Tibial artery (tissue), 4 donors: ENCODE measurements at regions not wholly inside any gene's neighbourhood (a gene's known extent, or its start where the extent isn't known, plus 50 kb on each side); places are given as distances from the start of the nearest gene placed in this dataset.
"Not testable (repeated sequence)": the region's sequence is repeated elsewhere in the genome, so short reads cannot be mapped to it uniquely, and the experiment has no call there.

Source experiments
- DNase-seq, 2 donors: peaks; one replicate each; pipeline ENCODE4 v3.0.0-alpha.2; 2019
- H3K27ac ChIP-seq, 2 donors: fragments of 200-600 bp; sonication (generic) in 1 of 2; 1 replicate in 1 of 2; 2 replicates in 1 of 2; pipeline ENCODE4 v1.5.1; 2018 to 2019; ENCODE audit warnings: mild to moderate bottlenecking in 1 of 2
- H3K27me3 ChIP-seq, 2 donors: fragments of 200-600 bp; sonication (generic) in 1 of 2; one replicate each; pipeline versions ENCODE4 v1.5.1 to v1.6.0; 2016 to 2019
- H3K36me3 ChIP-seq, 3 donors: fragments of 200-600 bp; sonication (generic) in 2 of 3; one replicate each; pipeline ENCODE4 v1.5.1; 2016 to 2019; ENCODE audit warnings: mild to moderate bottlenecking in 2 of 3
- H3K4me1 ChIP-seq, 4 donors: fragments of 200-600 bp; sonication (generic) in 2 of 4; 1 replicate in 3 of 4; 2 replicates in 1 of 4; pipeline ENCODE4 v1.5.1; 2016 to 2019
- H3K4me3 ChIP-seq, 2 donors: fragments of 200-600 bp; sonication (generic) in 1 of 2; 1 replicate in 1 of 2; 2 replicates in 1 of 2; pipeline ENCODE4 v1.5.1; 2018 to 2019; ENCODE audit warnings: mild to moderate bottlenecking in 2 of 2
- H3K9me3 ChIP-seq, 3 donors: fragments of 200-600 bp; sonication (generic) in 1 of 3; one replicate each; pipeline ENCODE4 v1.5.1; 2016 to 2019
- CTCF ChIP-seq, 2 experiments: fragments of 200-600 bp in 1 of 2; fragments of 450-650 bp in 1 of 2; IDR thresholded peaks; one replicate each; pipeline ENCODE4 v1.5.1; 2017 to 2019; ENCODE audit warnings: antibody characterized with exemption in 2 of 2, mild to moderate bottlenecking in 1 of 2, moderate library complexity in 1 of 2
- intact Hi-C: fragments of 100-400 bp; cut with DNase I; formaldehyde crosslinking; loops from one replicate; pipeline ENCODE4 v1.15.0; 2023; ENCODE audit warnings: low total_unique reads

GRCh38 chr7:36051501-36051900, 101.6 kb upstream of the EEPD1 start:
- intact Hi-C loops, result no loop called here
- no peaks in the 10 kb centered on the region for H3K36me3 ChIP-seq
- H3K27ac ChIP-seq, result no peak overlapping the region
- H3K4me3 ChIP-seq, result no peak overlapping the region
- DNase-seq, result no peak
- no peaks in the 10 kb centered on the region for H3K27me3 ChIP-seq
- peaks cover 0 to 35% (median 28%) of the 10 kb centered on the region in 4 donors for H3K4me1 ChIP-seq
- TF ChIP-seq CTCF (IDR thresholded peaks at IDR 0.05), result no peak
- no peaks in the 10 kb centered on the region for H3K9me3 ChIP-seq

DNA sequence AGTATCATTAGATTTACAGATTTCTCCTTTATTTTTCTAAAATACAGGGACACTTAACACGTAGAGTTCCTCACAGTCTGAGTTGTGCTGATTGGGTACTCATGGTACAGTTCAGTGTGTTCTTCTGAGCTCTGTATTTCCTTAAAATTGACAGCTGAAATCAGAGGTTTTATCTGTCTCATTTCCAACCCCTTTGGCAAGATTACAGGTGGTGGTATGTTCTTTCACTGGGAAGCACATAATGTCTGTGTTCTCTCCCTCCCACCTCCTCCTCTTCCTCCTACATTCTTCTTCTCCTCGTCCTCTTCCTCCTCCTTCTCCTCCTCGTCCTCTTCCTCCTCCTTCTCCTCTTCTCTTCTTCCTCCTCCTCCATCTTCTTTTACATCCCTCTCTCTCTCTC, 99.5 kb upstream of the EEPD1 start:
- Histone ChIP-seq H3K27ac (no peak overlapping the region), H3K36me3 (no peaks in the 10 kb centered on the region), H3K9me3 (no peaks in the 10 kb centered on the region), H3K4me3 (no peak overlapping the region), H3K27me3 (no peaks in the 10 kb centered on the region), H3K4me1 (peaks cover 0 to 15% (median 8%) of the 10 kb centered on the region in 4 donors)
- TF ChIP-seq CTCF (IDR thresholded peaks at IDR 0.05), result no peak
- intact Hi-C loops, result no loop called here
- DNase-seq, result no peak

DNA sequence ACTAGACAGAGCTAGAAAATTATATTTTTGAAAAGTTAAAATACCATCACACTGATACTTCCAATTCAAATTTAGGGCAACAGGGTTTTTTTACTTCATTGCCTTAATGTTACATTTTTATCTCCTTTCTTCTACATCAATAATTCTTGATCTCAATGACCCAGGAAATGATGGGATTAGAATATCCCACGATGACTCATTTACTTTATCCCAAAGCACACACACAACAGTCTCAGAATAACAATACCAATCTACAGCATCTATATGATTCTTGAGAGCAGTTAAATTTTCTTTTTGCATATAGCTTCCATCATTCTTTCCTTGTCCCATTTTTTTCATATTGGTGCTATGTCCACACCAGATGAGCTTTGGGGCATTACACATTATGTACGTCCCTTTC, 98.4 kb upstream of the EEPD1 start:
- Histone ChIP-seq H3K4me1 (peaks cover 0 to 5% (median 0%) of the 10 kb centered on the region in 4 donors), H3K36me3 (no peaks in the 10 kb centered on the region), H3K4me3 (no peak overlapping the region), H3K27ac (no peak overlapping the region), H3K27me3 (no peaks in the 10 kb centered on the region), H3K9me3 (no peaks in the 10 kb centered on the region)
- DNase-seq, result no peak
- TF ChIP-seq CTCF (IDR thresholded peaks at IDR 0.05), result no peak
- intact Hi-C loops, result no loop called here

DNA sequence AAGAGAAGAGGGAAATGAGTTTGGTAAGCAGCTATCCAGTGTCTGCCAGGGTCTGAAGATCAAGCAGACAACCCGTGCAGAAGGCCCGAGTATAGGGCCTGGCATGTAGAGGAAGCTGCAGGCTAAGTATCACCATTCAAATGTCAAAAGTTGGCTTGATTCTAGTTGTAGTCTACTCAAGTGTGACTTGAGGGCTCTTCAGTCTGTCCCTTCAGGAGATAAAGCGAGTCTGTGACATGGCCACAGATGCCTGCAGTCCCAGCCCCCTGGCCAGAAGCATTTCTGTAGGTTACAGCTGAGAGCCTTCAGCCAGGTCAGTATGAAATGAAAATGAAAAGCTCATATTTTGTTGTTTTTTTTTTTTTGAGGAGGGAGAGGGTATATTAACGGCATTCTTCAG, 97.8 kb upstream of the EEPD1 start:
- H3K36me3 ChIP-seq, result no peaks in the 10 kb centered on the region
- intact Hi-C loops, result no loop called here
- DNase-seq, result no peak
- no peaks in the 10 kb centered on the region for H3K9me3 ChIP-seq
- H3K27ac ChIP-seq, result no peak overlapping the region
- H3K4me3 ChIP-seq, result no peak overlapping the region
- H3K27me3 ChIP-seq, result no peaks in the 10 kb centered on the region
- TF ChIP-seq CTCF (IDR thresholded peaks at IDR 0.05), result no peak
- no peaks in the 10 kb centered on the region for H3K4me1 ChIP-seq

DNA sequence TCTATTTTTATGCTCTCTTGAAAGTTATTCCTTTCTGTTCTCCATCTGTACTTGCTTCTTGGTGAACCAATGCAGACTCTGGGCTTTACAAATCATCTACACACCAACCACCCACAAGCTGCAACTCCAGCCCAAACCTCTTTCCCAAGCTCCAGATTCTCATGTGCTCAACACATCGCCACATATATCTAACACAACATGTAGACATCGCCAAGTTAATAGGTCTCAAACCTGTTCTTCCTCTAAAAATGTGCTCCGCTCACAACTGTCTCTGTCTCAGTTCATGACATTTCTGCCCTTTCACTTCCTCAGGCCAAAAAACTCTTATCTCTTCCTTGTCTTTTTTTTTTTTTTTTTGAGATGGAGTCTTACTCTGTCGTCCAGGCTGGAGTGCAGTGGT, 95.7 kb upstream of the EEPD1 start:
- Histone ChIP-seq H3K4me3 (no peak overlapping the region), H3K4me1 (peaks cover 0 to 7% (median 3%) of the 10 kb centered on the region in 4 donors), H3K36me3 (no peaks in the 10 kb centered on the region), H3K27me3 (no peaks in the 10 kb centered on the region), H3K9me3 (no peaks in the 10 kb centered on the region), H3K27ac (no peak overlapping the region)
- no peak for TF ChIP-seq CTCF (IDR thresholded peaks at IDR 0.05)
- DNase-seq, result no peak
- intact Hi-C loops, result no loop called here

DNA sequence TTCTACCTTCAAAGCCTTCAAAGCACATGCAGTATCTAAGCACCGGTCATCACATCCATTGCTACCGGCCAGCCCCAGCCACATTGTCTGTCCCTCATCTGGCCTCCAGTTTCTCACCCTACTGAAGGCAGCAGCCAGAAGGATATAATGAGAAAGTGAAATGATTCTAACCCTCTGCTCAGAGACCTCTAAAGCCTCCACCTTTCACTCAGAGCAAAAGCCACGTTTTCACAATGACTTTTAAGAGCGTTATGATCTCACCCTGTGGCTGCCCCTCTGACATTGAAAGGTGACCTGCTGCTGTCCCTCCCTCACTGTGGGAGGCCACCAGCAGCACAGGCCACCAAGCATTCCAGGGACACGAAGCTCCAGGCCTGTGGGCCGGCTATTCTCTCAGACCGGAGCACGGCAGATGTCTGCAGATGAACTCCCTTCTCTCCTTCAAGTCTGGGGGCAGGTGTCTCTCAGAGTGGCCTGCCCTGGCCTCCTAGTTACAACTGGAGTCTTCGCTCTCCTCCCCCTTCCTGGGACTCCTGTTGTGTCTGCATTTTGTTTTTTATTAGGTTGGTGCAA, 94.9 kb upstream of the EEPD1 start:
- Histone ChIP-seq H3K27ac (no peak overlapping the region), H3K36me3 (no peaks in the 10 kb centered on the region), H3K4me1 (peaks cover 0 to 14% (median 3%) of the 10 kb centered on the region in 4 donors), H3K9me3 (no peaks in the 10 kb centered on the region), H3K27me3 (no peaks in the 10 kb centered on the region), H3K4me3 (no peak overlapping the region)
- intact Hi-C loops, result no loop called here
- TF ChIP-seq CTCF (IDR thresholded peaks at IDR 0.05), result no peak
- peak in 1 of 2 donors; percentile 55 for DNase-seq

GRCh38 chr7:36060388-36060787, 92.7 kb upstream of the EEPD1 start:
- peak in 1 of 2 donors; percentile 32 for DNase-seq
- intact Hi-C loops, H3K9me3 ChIP-seq, H3K27me3 ChIP-seq, H3K27ac ChIP-seq, H3K4me3 ChIP-seq, H3K36me3 ChIP-seq: not testable (repeated sequence)
- H3K4me1 ChIP-seq, result peaks cover 0 to 14% (median 3%) of the 10 kb centered on the region in 4 donors
